Tibial nerve (tissue), 4 donors: ENCODE measurements at regions not wholly inside any gene's neighbourhood (a gene's known extent, or its start where the extent isn't known, plus 50 kb on each side); places are given as distances from the start of the nearest gene placed in this dataset.

Source experiments
- EP300 ChIP-seq, 2 donors: sonication (generic); formaldehyde crosslinking; IDR thresholded peaks; one replicate each; pipeline ENCODE4 v1.6.1; 2017; ENCODE audit warnings: antibody characterized with exemption in 2 of 2, mild to moderate bottlenecking in 1 of 2
- POLR2A ChIP-seq, 2 donors: fragments of 450-650 bp; IDR thresholded peaks; one replicate each; pipeline ENCODE4 v1.6.1; 2017; ENCODE audit warnings: antibody characterized with exemption in 2 of 2, mild to moderate bottlenecking in 2 of 2, moderate library complexity in 2 of 2
- TF ChIP-seq, protein P1 (sequence below), 5 experiments: fragments of 200-600 bp in 3 of 5; fragments of 450-650 bp in 2 of 5; sonication (generic) in 3 of 5; IDR thresholded peaks; one replicate each; pipeline ENCODE4 v1.5.1; 2016 to 2019; ENCODE audit warnings: antibody characterized with exemption in 5 of 5, mild to moderate bottlenecking in 3 of 5, moderate library complexity in 2 of 5

DNA sequence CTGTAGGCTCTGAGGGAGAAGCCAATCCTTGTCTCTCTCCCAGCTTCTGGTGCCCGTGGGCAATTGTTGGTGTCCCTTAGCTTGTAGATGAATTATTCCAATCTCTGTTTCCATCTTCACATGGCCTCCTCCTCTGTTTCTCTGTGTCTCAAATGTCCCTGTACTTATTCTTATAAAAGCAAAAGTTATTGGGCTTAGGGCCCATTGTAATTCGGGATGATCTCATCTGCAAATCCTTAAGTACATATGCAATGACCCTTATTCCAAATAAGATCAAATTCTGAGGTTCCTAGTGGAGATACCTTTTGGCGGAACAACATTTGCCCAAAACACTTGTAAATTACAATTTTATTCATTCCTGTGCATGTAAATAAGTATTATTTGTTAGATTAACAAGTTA, 147.4 kb upstream of the EPHA3 start:
- TF ChIP-seq, protein P1, sequence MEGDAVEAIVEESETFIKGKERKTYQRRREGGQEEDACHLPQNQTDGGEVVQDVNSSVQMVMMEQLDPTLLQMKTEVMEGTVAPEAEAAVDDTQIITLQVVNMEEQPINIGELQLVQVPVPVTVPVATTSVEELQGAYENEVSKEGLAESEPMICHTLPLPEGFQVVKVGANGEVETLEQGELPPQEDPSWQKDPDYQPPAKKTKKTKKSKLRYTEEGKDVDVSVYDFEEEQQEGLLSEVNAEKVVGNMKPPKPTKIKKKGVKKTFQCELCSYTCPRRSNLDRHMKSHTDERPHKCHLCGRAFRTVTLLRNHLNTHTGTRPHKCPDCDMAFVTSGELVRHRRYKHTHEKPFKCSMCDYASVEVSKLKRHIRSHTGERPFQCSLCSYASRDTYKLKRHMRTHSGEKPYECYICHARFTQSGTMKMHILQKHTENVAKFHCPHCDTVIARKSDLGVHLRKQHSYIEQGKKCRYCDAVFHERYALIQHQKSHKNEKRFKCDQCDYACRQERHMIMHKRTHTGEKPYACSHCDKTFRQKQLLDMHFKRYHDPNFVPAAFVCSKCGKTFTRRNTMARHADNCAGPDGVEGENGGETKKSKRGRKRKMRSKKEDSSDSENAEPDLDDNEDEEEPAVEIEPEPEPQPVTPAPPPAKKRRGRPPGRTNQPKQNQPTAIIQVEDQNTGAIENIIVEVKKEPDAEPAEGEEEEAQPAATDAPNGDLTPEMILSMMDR (IDR thresholded peaks at IDR 0.05), result no peak
- TF ChIP-seq POLR2A (IDR thresholded peaks at IDR 0.05), result no peak
- TF ChIP-seq EP300 (IDR thresholded peaks at IDR 0.05), result no peak
